Stimulated activated CD4-positive, alpha-beta T cell treated with anti-CD3 and anti-CD28 coated beads, Interleukin-2, amount 100 ng/mL, for 4 hours (primary cell): ENCODE measurements at regions not wholly inside any gene's neighbourhood (a gene's known extent, or its start where the extent isn't known, plus 50 kb on each side); places are given as distances from the start of the nearest gene placed in this dataset.
"Not testable (repeated sequence)": the region's sequence is repeated elsewhere in the genome, so short reads cannot be mapped to it uniquely, and the experiment has no call there.

ENCODE experiments used
- DNase-seq: peaks from one replicate; pipeline ENCODE4 v3.0.0-alpha.2; 2020; ENCODE audit warnings: low read depth

DNA sequence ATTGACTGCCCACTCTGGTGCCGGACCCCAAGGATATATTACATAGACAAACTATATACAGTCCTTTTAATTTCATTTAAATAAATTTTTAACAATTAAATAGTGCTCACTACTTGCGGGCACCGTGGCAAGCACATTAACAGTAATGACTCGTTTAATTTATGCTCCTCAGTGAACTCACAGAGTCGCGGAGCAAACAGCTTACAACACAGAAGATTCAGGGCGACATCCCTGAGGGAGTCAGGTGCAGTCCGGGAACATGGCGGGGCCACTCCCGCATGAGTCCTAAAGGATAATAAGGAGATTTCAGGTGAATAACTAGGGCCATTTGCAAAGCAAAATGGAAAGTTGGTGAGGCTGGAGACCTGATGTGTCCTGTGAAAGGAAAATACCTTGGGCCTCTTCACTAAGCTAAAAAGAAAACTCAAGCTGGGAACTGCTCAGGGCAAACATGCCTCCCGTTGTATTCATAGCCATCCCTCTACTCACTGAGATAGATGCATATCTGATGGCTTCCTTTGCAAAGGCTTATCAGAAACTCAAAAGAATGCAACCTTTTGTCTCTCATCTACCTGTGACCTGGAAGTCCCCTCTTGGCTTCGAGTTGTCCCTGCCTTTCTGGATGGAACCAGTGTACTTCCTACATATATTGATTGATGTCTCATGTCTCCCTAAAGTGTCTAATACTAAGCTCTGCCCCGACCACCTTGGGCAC is 125.6 kb downstream of the KLF6 start:
- DNase-seq = no peak

DNA sequence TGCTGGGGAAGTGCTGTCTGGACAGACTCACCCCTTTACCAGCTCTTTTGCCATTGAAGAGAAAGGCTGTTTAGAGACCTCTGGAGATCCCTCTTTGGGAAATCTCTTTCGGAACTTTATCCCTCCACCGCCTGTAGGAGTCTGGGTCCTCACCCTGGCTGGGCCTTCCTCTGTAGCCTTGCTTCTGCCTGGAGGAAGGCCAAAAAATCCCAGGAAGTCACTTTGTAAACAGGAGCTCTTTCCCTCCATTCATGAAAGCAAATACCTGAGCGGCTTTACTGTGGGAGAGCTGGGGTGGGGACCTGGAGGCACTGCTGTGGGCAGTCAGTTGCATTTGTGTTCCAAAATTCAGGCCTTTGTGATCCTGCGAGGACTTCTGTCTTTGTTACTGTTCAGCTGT is 126.2 kb downstream of the KLF6 start:
- DNase-seq = no peak

DNA sequence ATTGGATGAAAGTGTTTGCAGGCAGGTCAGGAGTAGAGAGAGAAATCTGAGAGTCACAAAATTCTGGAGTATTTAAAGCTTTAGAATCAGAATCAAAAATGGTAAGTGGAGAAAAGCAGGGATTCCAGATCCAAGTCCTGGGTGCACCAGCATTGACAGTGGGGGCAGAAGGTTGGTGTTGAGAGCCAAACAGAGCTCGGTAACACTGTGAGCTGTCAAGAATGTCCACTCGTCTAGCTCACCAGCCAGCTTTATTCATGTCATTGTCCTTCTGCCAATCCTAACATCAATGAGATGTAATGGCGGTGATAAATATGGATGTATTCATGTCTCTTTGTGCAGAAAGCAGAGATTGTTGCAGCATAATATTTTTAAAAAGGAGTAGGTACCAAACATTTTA is 128.8 kb downstream of the KLF6 start:
- DNase-seq = no peak

DNA sequence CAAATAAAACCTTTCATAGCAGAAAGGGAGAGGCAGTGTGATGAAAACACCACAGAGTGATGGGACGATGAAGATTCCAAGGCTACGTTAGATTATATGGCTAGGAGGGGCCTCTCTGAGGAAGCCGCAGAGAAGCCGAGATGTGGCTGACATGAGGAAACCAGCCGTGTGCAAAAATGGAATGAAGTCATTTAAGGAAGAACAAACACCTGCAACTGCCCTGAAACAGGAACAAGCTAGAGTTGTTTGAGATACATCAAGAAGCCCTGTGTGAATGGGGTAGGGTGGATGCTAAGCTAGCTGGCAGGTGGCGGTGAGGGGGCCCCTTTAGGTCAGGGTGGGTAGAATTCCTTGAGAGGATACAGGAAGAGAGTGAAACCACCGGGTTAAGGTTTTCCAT is 129.5 kb downstream of the KLF6 start:
- no peak for DNase-seq

DNA sequence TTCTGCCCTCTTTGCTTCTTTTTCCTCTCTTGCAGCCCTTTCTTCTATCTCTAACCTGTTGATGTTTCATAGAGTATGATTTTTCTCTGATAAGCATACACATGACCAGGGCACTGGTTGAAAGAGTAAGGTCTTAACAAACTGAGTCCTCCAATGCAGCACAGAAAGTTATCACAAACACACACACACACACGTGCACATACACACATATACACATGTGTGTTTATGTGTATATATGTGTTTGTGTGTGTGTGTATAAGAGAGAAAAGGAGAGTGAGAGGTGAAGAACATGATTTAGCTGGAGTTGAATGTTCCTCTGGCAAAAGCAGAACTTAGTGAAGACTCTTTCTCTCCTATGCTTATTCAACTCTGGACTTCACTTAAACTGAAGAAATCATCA is 130.0 kb downstream of the KLF6 start:
- no peak for DNase-seq

DNA sequence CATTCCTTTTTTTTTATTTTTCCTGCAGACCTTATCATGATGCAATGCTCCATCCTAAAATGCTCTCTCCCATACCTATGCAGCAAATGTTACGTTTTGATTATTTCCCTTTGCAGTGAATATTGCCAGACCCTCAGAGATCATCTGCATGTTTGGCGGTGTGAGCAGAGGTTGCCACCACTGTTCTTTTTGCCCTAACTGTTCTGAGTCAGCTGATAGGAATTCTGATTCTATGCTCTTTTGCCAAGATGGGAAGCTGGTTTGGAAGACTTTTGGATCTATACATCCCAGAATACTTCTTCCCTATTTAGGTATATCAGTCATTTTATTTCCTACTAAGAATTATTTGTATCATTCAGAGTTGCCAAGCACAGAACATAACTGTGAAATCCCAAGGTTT is 130.5 kb downstream of the KLF6 start:
- DNase-seq = no peak

DNA sequence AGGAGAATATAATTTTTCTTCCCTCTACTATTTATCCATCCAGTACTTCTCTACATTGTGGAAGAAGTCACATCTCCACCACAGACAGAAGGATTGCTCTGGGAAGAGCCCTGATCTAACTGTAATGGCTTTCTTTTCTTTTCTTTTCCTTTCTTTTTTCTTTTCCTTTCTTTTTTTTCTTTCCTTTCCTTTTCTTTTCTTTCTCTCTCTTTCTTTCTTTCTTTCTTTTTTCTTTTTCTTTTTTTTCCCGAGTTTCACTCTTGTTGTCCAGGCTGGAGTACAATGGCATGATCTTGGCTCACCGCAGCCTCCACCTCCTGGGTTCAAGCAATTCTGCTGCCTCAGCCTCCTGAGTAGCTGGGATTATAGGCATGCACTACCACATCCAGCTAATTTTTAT is 131.7 kb downstream of the KLF6 start:
- not testable (repeated sequence) for DNase-seq

DNA sequence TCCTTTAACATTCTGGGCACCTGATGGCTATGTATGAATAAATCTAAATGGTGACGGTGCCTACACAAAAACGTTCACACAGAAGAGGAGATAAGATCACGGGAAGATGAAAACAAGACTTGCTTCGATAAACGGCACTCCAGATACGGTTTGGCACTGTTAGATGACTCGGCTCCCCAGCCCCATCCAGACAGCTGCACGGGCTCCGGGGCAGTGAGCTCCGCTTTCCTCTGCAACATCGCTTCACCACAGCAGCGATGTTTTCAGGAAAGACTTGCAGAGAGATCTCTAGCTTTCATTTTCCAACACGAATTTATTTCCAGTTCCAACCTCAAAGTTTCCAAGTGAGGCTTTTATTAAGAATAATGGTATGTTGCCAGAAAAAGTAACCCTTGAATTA is 132.1 kb downstream of the KLF6 start:
- no peak for DNase-seq

DNA sequence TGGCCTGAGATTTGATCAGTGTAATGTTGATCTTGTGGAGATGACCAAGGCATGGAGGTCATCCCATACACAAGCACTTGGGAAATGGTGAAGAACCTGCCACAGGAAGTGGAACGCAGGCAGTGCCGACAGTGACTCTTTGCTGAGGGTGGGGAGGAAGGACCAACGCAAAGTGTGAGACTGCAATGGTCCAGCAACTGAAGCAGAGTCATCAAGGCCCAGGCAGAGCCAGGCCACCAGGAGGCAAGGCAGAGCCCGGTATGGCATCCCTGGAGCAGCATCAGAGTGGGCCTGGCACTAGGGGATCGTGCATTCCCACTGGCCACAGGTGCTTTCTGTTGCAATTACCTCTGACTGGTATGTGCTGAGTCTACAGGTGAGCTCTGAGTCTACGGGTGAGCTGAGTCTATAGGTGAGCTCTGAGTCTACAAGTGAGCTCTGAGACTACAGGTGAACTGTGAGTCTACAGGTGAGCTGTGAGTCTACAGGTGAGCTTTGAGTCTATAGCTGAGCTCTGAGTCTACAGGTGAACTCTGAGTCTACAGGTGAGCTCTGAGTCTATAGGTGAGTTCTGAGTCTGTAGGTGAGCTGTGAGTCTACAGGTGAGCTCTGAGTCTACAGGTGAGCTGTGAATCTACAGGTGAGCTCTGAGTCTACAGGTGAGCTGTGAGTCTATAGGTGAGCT is 132.9 kb downstream of the KLF6 start:
- DNase-seq = no peak

DNA sequence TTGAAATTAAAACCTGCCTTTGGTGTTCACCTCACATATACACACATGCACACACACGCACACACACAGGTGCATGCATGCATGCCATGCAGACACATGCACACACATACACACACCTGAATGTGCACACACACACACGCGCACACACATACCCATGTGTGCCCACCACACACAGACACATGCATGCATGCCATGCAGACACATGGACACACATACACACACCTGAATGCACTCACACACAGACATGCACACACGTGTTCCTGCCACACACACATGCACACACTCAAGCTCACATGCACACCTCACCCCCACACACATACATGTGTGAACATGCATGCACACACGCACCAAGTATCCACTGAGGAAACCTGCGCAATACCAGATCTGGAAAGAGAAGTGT is 136.4 kb downstream of the KLF6 start:
- no peak for DNase-seq

DNA sequence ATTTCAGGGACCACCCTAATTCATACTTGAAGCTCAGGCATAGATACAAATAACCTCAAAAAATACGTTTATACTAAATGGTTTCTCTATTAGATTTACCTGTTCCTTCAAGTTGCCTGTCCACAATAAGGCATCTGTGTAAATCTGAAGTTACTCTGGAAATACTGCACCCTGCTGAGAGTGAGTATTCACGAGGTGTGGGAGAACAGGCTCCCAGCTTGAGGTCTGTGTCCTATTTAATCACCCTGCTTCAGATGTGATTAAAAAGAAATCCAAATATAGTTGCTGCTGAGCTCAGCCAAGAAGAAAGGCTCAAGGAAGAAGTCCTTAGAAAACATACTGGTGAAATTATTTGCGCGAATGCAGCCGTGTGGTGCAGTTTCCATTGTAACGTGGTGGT is 136.8 kb downstream of the KLF6 start:
- DNase-seq = no peak

DNA sequence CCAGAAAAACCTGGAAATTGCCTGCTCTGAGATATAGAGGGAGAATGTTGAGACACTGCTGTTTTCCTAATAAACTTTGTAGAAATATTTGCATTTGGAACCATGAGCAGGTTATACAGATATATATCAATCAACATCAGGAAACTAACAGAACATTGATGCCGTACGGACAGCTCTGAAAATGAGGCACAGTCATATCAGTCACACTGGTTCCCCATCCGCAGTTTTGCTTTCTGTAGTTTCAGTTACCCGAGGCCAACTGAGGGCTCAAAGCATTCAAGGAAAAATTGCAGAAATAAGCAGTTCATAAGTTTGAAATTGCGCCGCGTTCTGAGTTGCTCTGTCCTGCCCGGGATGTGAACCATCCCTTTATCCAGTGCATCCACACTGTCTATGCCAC is 137.9 kb downstream of the KLF6 start:
- DNase-seq = no peak

DNA sequence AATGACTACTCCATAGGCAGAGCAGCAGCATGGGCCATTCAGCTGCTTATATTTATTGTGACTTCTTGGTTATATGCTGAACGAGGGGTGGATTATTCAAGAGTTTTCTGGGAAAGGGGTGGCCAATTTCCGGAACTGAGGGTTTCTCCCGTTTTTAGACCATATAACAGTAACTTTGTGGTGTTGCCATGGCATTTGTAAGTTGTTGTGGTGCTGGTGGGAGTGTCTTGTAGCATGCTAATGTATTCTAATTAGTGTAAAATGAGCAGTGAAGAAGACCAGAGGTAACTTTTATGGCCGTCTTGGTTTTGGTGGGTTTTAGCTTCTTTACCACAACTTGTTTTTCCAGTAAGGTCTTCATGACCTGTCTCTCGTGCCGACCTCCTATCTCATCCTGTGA is 139.6 kb downstream of the KLF6 start:
- no peak for DNase-seq

DNA sequence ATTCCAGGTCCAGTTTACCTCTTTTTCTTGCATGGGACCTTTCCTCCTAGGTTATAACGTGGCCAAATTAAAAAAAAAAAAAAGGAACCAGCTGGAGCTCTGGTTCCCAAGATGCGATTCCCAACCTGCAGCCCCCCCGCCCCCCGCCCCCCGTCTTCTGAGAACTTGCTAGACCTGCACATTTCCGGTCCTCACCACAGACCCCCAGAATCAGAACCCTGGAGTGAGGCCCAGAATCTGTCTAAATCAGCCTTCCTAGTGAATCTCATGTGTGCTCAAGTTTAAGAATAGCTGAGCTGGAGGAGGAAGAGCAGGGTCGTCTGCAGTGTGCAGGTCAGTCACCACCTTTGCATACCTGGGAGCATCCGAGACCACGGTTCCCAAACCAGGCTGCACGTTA is 144.2 kb downstream of the KLF6 start:
- no peak for DNase-seq

DNA sequence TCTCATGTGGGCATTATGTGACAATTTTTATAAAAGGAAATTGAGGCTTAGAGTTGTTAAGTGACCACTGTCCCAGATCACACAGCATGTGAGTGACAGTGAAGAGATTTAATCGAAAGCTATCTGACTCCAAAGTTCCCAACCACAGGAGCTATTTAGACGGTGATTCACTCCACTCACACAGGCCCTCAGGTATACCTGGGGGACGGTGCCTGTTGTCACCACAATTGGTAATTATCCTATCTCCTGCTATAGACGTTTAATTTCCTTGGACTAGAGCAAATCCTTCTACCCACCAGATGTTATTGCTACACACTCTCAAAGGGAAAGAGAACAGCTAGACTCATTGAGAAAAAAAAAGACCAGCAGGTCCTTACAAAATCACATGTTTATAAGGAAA is 145.5 kb downstream of the KLF6 start:
- no peak for DNase-seq

DNA sequence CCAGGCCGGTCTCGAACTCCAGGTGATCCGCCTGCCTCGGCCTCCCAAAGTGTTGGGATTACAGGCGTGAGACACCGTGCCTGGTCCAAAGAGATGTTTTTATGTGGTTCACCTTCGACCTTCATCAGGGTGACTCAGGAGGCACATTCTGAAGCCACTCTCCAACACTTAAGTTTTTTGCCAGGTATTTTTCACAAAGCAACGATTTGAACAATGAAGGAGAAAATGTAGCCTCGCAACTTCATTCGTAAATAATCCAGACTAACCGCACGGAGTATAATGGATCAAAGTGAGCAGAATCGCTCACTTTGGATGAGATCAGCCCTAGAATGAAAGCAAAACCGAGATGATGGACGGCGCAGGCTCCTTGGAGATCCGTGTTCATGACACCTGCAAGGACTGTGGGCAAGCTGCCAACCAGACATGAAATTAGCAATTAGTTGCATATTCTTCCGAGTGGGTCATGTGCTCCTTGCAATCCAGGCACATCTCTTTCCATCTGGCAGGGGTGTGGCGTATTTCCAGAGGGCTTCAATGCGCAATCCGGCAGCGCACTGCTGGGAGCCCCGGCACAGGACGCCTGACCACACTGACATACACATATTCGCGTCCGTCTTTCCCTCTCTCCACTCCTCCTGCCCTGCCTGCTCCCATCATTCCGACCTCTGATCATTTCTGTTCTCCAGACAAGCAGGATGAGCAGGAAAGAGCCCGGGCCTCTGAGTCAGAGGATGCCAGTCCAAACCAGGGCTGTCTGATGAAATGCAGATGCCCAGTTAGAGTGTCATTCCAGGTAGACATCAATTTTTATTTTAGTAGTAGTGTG is 148.4 kb downstream of the KLF6 start:
- DNase-seq = no peak

DNA sequence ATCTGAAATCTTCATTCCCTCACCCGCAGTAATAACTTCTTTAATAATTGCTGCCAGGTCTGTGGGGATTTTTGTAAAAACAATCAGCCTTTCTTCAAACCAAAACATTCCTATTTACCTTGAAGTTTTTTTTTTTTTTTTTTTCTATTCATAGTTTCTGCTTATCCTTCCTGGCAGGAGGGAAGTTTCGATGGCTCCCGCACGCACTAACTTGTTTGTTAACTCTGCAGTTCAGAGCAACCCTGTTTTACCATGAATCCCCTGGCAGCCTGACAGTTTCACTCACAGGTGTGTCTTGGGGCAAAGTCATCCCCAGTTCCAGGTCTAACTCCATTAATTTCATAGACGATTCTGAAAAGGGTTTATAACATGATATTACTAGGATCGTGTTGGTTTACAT is 149.3 kb downstream of the KLF6 start:
- DNase-seq = no peak

DNA sequence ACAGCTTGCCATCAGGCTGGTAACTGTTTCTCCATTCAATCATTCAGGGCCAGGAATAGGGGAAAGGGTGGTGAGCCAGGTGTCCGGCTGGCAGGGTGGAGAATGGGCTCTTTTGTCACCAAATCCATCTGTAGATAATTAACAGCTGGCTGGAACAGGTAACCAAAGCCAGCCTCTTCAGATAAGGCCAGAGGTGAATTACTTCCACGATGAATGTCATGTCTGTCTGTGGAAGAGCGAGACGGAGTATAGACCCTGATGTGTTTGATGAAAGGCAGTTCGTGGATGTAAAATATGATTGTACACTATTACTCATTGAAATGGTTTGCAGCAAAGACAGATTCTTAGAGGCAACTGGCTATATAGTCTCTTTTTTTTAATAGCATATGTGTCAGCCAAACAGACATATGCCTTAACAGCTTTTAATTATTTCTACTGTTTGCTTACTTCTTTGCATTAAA is 149.8 kb downstream of the KLF6 start:
- no peak for DNase-seq

DNA sequence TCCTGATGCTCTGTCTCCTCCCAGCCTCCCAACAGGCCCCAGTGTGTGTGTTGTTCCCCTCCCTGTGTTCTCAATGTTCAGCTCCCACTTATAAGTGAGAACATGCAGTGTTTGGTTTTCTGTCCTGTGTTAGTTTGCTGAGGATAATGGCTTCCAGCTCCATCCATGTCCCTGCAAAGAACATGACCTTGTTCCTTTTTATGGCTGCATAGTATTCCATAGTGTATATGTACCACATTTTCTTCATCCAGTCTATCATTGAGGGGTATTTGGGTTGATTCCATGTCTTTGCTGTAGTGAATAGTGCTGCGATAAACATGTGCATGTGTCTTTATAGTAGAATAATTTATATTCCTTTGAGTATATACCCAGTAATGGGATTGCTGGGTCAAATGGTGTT is 150.4 kb downstream of the KLF6 start:
- not testable (repeated sequence) for DNase-seq

DNA sequence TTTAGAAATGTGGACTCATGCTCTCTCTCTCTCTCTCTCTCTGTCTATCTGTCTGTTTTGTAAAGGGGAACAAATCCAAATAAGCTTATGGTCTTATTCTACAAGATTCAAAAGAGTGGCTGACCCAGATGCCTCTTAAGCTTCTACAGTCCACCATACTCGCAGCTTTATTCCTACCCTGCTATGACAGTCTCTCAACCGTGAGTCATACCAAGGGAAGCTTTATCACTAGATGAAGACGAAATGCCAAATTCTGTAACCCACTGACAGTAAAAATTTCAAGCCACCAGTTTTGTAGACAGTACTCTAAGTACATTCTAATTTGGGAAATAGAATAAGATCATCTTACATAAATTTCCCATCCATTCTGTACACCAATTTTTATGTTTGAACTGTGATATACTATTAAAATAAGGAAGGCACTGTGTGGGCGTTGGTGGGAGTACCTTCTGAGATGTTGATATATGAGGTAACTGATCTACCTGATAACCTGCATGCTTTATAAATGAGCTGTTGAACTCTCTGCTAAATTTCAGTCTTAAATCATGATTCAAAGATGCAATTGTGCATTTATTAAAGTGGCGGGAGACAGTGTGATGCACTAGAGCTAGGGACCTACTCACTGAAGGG is 153.2 kb downstream of the KLF6 start:
- DNase-seq = no peak

DNA sequence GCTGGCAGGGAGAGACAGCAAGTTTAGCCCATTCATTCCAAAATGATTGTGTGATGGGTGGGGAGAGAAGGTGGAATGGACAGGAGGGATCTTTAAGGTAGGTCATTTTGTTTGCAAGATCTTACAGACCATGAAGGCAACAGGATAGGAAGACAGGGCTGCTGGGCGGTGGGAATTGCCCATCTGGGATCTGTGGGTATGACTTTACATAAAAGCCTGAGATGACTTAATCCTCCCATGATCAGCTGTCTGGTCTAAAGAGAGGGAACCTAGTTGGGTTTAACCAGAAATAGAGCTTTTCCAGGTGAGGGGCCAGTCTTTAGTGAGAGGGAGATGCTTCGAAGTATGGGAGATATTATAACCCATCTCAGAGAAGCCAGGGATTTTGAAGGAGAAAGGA is 153.7 kb downstream of the KLF6 start:
- DNase-seq = no peak

DNA sequence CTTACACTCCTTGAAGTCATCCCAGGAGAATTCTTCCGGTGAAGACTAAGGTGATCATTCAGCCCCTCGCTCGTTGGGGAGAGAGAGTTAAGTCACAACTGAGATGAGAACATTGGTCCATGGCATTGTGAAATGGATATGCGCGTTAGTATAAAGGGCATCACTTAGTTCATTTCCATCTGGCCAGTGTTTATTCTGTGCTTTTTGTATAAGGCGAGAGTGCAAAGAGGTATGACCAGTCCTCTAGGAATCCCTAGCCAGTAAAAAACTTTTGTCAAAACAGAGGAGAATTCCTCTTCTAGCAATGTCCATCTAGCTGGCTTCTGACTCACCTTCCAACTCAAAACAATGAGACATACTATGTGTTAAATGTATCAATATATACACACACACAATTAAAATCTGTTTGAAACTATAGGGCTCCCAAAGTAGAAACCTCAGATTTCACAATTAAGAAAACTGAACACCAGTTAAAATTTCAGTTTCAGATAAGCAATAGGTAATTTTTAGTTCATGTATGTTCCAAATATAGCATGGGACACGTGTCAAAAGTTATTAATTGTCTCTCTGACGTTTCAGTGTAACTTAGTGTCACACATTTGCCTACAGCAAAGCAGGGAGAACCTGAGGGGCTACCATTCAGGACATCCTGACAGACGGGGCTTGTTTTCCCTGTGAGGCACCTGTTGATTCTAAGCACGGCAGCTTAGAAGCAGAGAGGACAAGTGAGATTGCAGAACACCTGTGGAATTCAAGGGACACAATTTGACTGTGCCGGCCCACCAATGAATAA is 158.9 kb downstream of the KLF6 start:
- no peak for DNase-seq
